Panc1 (cell line): ENCODE measurements at regions not wholly inside any gene's neighbourhood (a gene's known extent, or its start where the extent isn't known, plus 50 kb on each side); places are given as distances from the start of the nearest gene placed in this dataset.

Experiments
- ATAC-seq: fragments of 200-7000 bp; cut with Tn5 transposase; 2 replicates; pipeline ENCODE4 v1.9.1; 2020; ENCODE audit warnings: mild to moderate bottlenecking, moderate library complexity
- BruUV-seq: library from RNA; stranded (reverse); fragments of 400-500 nt; replicated peaks from 2 replicates; lab custom pipeline; 2021; lab: Mats Ljungman, UMichigan
- CTCF ChIA-PET: fragments of 300-600 bp; sonication (Branson Sonifier 250); formaldehyde crosslinking; loops from one replicate; lab custom pipeline; 2022; ENCODE audit warnings: antibody characterized with exemption; lab: Charles Lee
- POLR2A ChIA-PET: fragments of 300-600 bp; sonication (Branson Sonifier 250); formaldehyde crosslinking; loops from one replicate; lab custom pipeline; 2022; ENCODE audit warnings: antibody characterized with exemption; lab: Charles Lee
- DNase-seq: peaks from one replicate; pipeline ENCODE4 v3.0.0-alpha.2; 2010; ENCODE audit warnings: low read depth, low spot score
- H3K27ac ChIP-seq: 2 replicates; pipeline ENCODE4 v1.5.1; 2011; ENCODE audit warnings: mild to moderate bottlenecking, low read length, inconsistent platforms
- H3K27me3 ChIP-seq: fragments of 200-500 bp; sonication (Bioruptor generic); 2 replicates; pipeline ENCODE4 v1.6.0; 2014; ENCODE audit warnings: low read length, inconsistent platforms; ENCODE audit not compliant: control insufficient read depth, insufficient read depth
- H3K36me3 ChIP-seq: fragments of 200-500 bp; sonication (Bioruptor generic); 2 replicates; pipeline ENCODE4 v1.5.1; 2014; ENCODE audit warnings: inconsistent platforms, mild to moderate bottlenecking, low read length, moderate library complexity; ENCODE audit not compliant: control insufficient read depth, insufficient read depth
- H3K4me1 ChIP-seq: 2 replicates; pipeline ENCODE4 v1.5.1; 2011; ENCODE audit warnings: inconsistent platforms, mild to moderate bottlenecking, low read length, moderate library complexity; ENCODE audit not compliant: control insufficient read depth, insufficient read depth
- H3K4me3 ChIP-seq, 2 experiments: 2 replicates each; pipeline ENCODE4 v1.5.1; 2011 to 2012; ENCODE audit warnings: low read depth in 2 of 2, low read length in 2 of 2, mild to moderate bottlenecking in 2 of 2, inconsistent platforms in 1 of 2, moderate library complexity in 1 of 2
- H3K9me3 ChIP-seq: fragments of 200-500 bp; sonication (Bioruptor generic); 2 replicates; pipeline ENCODE4 v1.5.1; 2014; ENCODE audit warnings: low read depth, mild to moderate bottlenecking, inconsistent platforms, low read length, moderate library complexity; ENCODE audit not compliant: control insufficient read depth, insufficient read depth
- POLR2AphosphoS5 ChIP-seq: IDR thresholded peaks from 2 replicates; pipeline ENCODE4 v1.6.1; 2012; ENCODE audit warnings: mild to moderate bottlenecking, low read depth, low read length, moderate library complexity
- SIN3A ChIP-seq: IDR thresholded peaks from 2 replicates; pipeline ENCODE4 v1.6.1; 2012; ENCODE audit warnings: low read depth, mild to moderate bottlenecking, low read length, moderate library complexity, borderline replicate concordance; ENCODE audit not compliant: insufficient read depth
- TCF7L2 ChIP-seq: IDR thresholded peaks from 2 replicates; pipeline ENCODE4 v1.6.1; 2011; ENCODE audit warnings: mild to moderate bottlenecking, low read depth, low read length, inconsistent platforms
- in situ Hi-C: cut with HindIII; loops from 2 replicates; pipeline ENCODE4 v1.10.0; 2016; ENCODE audit warnings: low sequenced_read_pairs, low pct_unique_long_range_greater_than_20kb
- intact Hi-C: fragments of 100-400 bp; cut with micrococcal nuclease; formaldehyde crosslinking; loops from one replicate; pipeline ENCODE4 v1.10.0; 2022; ENCODE audit not compliant: unreplicated experiment
- TF ChIP-seq, protein P1 (sequence below): fragments of 450-650 bp; IDR thresholded peaks from 2 replicates; pipeline ENCODE4 v1.5.1; 2017; ENCODE audit warnings: mild to moderate bottlenecking
- TF ChIP-seq, protein P2 (sequence below), 2 experiments: IDR thresholded peaks; 2 replicates each; pipeline ENCODE4 v1.6.1; 2011 to 2012; ENCODE audit warnings: low read depth in 2 of 2, control low read depth in 1 of 2, low read length in 1 of 2, mild to moderate bottlenecking in 1 of 2, moderate library complexity in 1 of 2; ENCODE audit not compliant: insufficient read depth in 1 of 2

DNA sequence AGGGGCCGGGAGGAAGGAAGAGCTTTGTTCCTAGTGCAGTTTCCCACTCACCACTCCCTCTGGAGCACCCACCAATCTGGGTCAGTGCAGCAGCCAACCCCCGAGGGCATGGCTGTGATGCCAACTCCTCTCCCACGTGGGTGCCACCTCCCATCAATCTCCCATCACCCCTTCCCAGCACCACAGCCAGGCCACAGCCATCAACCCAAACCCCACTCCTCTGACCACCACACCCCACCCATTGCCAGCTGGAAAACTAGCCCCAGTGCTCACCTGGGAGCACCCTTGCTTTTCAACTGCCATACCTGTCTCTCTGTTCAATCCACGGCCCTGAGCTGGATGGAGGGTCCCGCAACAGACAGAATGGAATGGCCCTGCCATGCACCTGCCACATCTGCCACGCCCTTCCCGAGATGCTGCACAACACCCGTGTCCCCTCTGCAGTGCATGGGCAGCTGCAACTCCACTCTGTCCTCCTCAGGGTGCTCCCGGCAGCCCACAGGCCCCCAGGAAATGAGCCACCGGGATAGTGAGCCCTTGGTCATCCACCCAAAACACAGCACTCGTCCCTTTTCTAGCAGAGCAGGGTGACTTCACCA is 112.4 kb upstream of the ID2 start:
- ATAC-seq, result no peak

DNA sequence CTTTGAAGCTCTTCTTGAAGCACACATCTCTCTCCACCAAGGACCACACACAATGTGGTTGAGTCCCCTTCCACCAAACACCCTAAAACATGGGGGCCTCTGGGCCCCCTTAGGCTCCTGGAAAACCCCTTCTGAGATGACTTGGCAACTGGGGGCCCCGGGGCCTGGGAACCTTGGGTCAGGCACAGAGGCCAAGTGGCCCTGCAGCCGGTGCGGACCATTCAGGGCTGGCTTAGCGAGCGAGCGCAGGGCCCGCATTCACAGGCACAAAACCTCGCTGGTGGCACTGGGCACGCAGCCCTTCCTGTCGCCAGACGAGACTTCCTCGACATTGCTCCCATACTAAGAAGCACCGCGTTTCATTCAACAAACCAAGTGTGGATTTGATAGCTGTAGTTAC is 111.2 kb upstream of the ID2 start:
- H3K4me1 ChIP-seq, result no peaks in the 10 kb centered on the region
- DNase-seq (no peak), ATAC-seq (no peak)
- H3K4me3 ChIP-seq, result no peak overlapping the region
- in situ Hi-C loops (no loop called here), intact Hi-C loops (no loop called here)
- H3K9me3 ChIP-seq, result no peaks in the 10 kb centered on the region
- H3K36me3 ChIP-seq, result no peaks in the 10 kb centered on the region
- ChIA-PET POLR2A (no interaction called here), CTCF (no interaction called here)
- no peaks in the 10 kb centered on the region for H3K27me3 ChIP-seq
- BruUV-seq, result no TSS peak
- TF ChIP-seq, protein P1, sequence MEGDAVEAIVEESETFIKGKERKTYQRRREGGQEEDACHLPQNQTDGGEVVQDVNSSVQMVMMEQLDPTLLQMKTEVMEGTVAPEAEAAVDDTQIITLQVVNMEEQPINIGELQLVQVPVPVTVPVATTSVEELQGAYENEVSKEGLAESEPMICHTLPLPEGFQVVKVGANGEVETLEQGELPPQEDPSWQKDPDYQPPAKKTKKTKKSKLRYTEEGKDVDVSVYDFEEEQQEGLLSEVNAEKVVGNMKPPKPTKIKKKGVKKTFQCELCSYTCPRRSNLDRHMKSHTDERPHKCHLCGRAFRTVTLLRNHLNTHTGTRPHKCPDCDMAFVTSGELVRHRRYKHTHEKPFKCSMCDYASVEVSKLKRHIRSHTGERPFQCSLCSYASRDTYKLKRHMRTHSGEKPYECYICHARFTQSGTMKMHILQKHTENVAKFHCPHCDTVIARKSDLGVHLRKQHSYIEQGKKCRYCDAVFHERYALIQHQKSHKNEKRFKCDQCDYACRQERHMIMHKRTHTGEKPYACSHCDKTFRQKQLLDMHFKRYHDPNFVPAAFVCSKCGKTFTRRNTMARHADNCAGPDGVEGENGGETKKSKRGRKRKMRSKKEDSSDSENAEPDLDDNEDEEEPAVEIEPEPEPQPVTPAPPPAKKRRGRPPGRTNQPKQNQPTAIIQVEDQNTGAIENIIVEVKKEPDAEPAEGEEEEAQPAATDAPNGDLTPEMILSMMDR, result no peak
- TF ChIP-seq, protein P2, sequence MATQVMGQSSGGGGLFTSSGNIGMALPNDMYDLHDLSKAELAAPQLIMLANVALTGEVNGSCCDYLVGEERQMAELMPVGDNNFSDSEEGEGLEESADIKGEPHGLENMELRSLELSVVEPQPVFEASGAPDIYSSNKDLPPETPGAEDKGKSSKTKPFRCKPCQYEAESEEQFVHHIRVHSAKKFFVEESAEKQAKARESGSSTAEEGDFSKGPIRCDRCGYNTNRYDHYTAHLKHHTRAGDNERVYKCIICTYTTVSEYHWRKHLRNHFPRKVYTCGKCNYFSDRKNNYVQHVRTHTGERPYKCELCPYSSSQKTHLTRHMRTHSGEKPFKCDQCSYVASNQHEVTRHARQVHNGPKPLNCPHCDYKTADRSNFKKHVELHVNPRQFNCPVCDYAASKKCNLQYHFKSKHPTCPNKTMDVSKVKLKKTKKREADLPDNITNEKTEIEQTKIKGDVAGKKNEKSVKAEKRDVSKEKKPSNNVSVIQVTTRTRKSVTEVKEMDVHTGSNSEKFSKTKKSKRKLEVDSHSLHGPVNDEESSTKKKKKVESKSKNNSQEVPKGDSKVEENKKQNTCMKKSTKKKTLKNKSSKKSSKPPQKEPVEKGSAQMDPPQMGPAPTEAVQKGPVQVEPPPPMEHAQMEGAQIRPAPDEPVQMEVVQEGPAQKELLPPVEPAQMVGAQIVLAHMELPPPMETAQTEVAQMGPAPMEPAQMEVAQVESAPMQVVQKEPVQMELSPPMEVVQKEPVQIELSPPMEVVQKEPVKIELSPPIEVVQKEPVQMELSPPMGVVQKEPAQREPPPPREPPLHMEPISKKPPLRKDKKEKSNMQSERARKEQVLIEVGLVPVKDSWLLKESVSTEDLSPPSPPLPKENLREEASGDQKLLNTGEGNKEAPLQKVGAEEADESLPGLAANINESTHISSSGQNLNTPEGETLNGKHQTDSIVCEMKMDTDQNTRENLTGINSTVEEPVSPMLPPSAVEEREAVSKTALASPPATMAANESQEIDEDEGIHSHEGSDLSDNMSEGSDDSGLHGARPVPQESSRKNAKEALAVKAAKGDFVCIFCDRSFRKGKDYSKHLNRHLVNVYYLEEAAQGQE (IDR thresholded peaks at IDR 0.05; ENCODE audit: insufficient read depth in 1 of 2, low read depth in 2 of 2, low read length in 1 of 2), result no peak
- no peak for TF ChIP-seq POLR2AphosphoS5
- no peak overlapping the region for H3K27ac ChIP-seq

More for the DNA sequence above, 112.4 kb upstream of the ID2 start:
- in situ Hi-C loops (no loop called here), intact Hi-C loops (no loop called here)
- Histone ChIP-seq H3K4me3 (no peak overlapping the region), H3K36me3 (no peaks in the 10 kb centered on the region), H3K27me3 (no peaks in the 10 kb centered on the region), H3K9me3 (no peaks in the 10 kb centered on the region), H3K27ac (no peak overlapping the region), H3K4me1 (no peaks in the 10 kb centered on the region)
- TF ChIP-seq POLR2AphosphoS5 (no peak), SIN3A (no peak), TCF7L2 (no peak)
- TF ChIP-seq, protein P1, result no peak
- TF ChIP-seq, protein P2 (IDR thresholded peaks at IDR 0.05; ENCODE audit: insufficient read depth in 1 of 2, low read depth in 2 of 2, low read length in 1 of 2), result no peak
- ChIA-PET POLR2A (no interaction called here), CTCF (no interaction called here)
- BruUV-seq, result no TSS peak
- no peak for DNase-seq
